Mucosa of rectum (tissue), 2 donors: ENCODE measurements at regions not wholly inside any gene's neighbourhood (a gene's known extent, or its start where the extent isn't known, plus 50 kb on each side); places are given as distances from the start of the nearest gene placed in this dataset.

Source experiments
- H3K27ac ChIP-seq, 2 donors: one replicate each; pipeline ENCODE4 v1.7.0; 2013; ENCODE audit warnings: inconsistent platforms in 2 of 2, low read depth in 2 of 2, low read length in 2 of 2
- H3K27me3 ChIP-seq, 2 donors: one replicate each; pipeline ENCODE4 v1.7.0; 2013; ENCODE audit warnings: low read length in 2 of 2; ENCODE audit not compliant: control insufficient read depth in 2 of 2, insufficient read depth in 2 of 2
- H3K36me3 ChIP-seq, 2 donors: one replicate each; pipeline ENCODE4 v1.7.0; 2013; ENCODE audit warnings: low read length in 2 of 2; ENCODE audit not compliant: control insufficient read depth in 2 of 2, insufficient read depth in 2 of 2
- H3K4me1 ChIP-seq, 2 donors: one replicate each; pipeline ENCODE4 v1.7.0; 2013; ENCODE audit warnings: low read length in 2 of 2, mild to moderate bottlenecking in 1 of 2; ENCODE audit not compliant: control insufficient read depth in 2 of 2, insufficient read depth in 2 of 2
- H3K4me3 ChIP-seq, 2 donors: one replicate each; pipeline ENCODE4 v1.7.0; 2013; ENCODE audit warnings: low read length in 2 of 2
- H3K9ac ChIP-seq, 2 donors: one replicate each; pipeline ENCODE4 v1.7.0; 2013; ENCODE audit warnings: low read length in 2 of 2, low read depth in 1 of 2, mild to moderate bottlenecking in 1 of 2
- H3K9me3 ChIP-seq, 2 donors: one replicate each; pipeline ENCODE4 v1.7.0; 2013; ENCODE audit warnings: low read length in 2 of 2; ENCODE audit not compliant: control insufficient read depth in 2 of 2
- donor health status: healthy.
- donor health status: Normal muscosa, but diverticular disease.

DNA sequence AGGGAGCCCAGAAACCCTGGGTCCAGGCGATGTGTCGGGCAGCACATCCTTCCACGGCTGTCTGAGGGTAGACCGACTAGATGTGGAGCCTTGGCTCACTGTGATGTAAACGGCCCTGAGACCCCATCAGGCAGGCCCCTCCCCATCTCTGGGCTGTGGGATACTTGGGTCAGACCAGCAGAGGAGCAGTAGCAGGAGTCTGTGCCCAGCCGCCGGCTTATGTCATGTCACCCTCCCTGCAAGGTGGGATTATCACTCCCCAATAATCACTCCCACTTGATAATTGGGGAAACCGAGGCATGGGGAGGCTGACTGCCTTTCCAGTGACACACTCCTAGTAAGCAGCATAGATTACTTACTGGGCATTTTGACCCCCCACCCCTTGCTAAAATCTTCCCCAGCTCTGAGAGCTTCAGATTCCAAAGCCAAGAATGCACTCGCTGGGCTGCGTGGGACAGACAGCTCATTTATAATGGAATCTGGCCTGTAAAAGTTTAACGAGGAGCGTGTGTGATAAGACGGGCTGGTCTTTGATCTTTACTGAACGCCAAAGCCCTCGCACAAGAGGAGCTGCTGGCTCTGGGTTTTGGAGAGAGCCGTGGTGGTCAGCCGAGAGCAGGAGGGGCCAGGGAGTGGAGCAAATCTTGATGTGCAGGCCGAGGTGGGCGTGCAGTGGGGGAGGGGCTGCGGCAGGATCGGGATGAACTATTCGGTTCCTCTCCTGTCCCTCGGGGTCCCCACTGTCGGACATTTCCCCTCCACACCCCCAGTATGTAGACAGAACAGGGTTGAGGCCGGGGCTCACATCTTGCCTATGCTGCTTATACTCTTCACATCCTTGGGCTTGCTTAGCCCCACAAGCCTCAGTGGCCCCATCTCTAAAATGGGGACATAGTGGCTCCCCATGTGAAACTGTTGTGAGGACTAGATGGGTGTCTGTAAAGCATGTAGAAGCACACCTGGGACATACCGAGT is 200.0 kb downstream of the GLI2 start:
- no peaks in the 10 kb centered on the region for H3K36me3 ChIP-seq
- H3K9me3 ChIP-seq, result no peaks in the 10 kb centered on the region
- peaks cover 31 to 50% of the 10 kb centered on the region in 2 donors for H3K4me1 ChIP-seq
- H3K27me3 ChIP-seq, result peaks cover 16 to 18% of the 10 kb centered on the region in 2 donors
- no peak overlapping the region for H3K9ac ChIP-seq
- H3K4me3 ChIP-seq, result peak overlapping the region; percentile 5 to 13
- H3K27ac ChIP-seq, result no peak overlapping the region

DNA sequence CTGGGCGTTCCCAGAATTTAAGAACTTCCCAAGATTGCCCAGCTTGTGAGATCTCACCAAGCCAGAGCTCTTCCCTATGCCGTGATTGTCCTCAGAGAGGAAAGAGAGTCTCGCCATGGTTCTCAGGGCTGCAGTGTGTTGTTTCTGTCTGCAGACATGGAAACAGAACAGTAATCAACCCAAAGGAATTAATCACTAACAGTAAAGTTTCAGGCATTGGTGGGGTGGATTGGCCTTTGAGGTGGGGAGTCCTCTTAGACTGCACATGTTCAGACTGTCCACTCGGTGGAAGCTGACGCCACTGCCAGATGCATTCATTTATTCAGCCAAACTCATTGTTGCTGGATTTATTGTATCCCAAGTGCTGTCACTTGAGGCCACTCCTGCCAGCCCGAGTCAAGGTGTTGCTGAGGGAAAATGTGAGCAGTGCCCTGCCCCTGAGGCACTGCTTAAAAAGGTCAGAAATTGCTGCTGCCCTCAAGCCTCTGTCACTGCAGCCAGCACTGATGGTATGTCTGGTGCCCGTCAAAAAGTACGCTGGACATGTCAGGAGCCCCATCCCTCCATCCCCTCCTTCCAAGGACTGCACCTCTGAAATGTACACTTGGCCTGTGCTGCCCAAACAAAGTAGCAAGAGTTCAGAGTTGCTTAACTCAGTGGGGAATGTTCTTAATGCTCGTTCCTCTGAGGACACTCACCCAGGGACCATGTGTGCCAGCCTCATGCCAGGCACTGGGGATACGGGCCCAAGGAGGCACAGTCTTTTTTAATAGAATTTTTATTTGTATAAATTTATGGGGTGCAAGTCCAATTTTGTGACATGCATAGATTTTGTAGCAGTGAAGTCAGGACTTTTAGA is 201.0 kb downstream of the GLI2 start:
- H3K27me3 ChIP-seq, result peaks cover 16 to 18% of the 10 kb centered on the region in 2 donors
- no peak overlapping the region for H3K27ac ChIP-seq
- no peaks in the 10 kb centered on the region for H3K36me3 ChIP-seq
- no peaks in the 10 kb centered on the region for H3K9me3 ChIP-seq
- no peak overlapping the region for H3K9ac ChIP-seq
- peaks cover 31 to 50% of the 10 kb centered on the region in 2 donors for H3K4me1 ChIP-seq
- no peak overlapping the region for H3K4me3 ChIP-seq

DNA sequence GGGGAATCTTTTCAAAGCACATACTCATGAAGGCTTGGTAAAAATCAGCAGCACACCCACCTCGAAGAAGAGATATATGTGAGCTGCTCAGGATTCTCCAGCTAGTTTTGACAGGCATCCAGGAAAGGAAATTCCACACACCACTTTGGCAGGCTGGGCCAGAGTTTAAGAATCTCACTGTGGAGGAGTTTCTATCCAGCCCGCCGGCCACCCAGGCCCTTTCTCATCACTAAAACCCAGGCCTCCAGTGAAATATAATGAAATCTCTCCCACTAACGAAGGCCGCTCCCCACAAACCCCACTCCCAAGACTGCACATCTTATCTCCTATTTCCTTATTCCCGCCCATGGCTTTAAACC is 202.0 kb downstream of the GLI2 start:
- H3K4me1 ChIP-seq, result peaks cover 31 to 50% of the 10 kb centered on the region in 2 donors
- no peaks in the 10 kb centered on the region for H3K36me3 ChIP-seq
- no peak overlapping the region for H3K9ac ChIP-seq
- peaks cover 16 to 22% of the 10 kb centered on the region in 2 donors for H3K27me3 ChIP-seq
- no peaks in the 10 kb centered on the region for H3K9me3 ChIP-seq
- H3K4me3 ChIP-seq, result no peak overlapping the region
- no peak overlapping the region for H3K27ac ChIP-seq

DNA sequence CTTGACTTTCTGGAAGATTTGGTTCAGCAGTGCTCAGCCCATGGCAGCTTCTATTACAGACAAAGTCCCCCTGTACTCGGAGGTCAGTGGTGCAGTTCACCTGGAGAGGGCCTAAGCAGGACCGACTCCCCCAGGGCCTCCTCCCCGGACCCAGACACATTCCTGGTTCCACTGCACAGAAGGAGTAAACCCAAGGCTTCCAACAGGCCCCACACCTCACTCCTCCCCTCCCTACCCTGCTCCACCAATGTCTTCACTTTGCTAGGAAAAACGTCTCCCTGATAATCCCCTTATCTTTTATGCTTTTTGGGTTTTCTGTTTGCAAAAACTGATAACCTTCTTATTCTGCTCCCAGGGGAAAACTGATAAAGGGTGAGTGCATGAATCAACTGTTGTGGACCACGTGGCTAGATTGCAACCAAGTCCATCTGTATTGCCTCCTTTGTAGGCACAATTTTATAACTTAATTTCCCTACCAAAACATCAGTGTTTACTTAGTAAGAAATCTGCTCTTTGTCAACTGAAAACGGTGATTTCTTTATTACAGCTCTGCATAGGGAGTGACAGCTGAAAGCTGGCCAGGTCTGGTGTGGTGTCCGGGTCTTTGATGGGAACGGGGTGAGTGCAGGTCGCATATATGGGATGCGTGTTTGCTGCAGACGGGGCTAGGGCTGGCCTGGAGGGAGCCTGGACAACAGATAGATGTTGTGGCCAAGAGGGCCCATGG is 202.5 kb downstream of the GLI2 start:
- no peak overlapping the region for H3K4me3 ChIP-seq
- no peak overlapping the region for H3K27ac ChIP-seq
- peaks cover 14 to 26% of the 10 kb centered on the region in 2 donors for H3K27me3 ChIP-seq
- H3K4me1 ChIP-seq, result peaks cover 31 to 45% of the 10 kb centered on the region in 2 donors
- no peaks in the 10 kb centered on the region for H3K36me3 ChIP-seq
- H3K9me3 ChIP-seq, result no peaks in the 10 kb centered on the region
- no peak overlapping the region for H3K9ac ChIP-seq

DNA sequence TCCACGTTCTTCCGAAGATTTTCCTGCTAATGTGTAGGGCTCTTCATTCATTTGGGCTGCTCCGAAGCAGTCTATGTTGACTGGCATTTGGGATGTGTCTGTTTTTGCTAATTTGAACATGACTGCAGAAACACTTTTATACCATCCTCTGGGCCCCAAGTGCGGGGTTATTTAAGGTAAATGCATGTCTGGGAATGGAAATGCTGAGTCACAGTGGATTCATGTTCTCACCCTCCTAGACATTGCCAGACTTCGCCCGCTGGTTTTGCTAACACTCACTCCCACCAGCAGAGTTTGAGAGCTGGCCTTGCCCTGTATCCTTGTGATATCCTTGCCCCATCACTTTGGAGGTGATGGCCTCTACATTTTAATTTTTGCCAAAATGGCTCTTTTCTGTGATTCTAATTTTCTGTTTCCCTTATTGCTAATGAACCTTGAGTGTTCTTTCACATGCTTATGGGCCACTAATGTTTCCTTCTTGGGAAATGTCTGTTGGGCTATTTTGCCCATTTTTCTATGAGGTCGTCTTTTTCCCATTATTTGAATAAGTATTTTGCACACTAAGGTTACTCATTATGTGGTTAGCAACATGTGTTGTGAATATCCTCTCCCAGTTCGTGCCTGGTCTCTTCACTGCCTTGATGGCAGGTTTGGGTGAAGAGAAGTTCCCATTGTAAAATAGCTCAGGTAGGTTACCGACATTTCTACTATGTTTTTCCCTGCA is 204.1 kb downstream of the GLI2 start:
- Histone ChIP-seq H3K27me3 (peaks cover 12 to 23% of the 10 kb centered on the region in 2 donors), H3K27ac (no peak overlapping the region), H3K9me3 (no peaks in the 10 kb centered on the region), H3K36me3 (no peaks in the 10 kb centered on the region), H3K9ac (no peak overlapping the region), H3K4me3 (no peak overlapping the region), H3K4me1 (peaks cover 19 to 31% of the 10 kb centered on the region in 2 donors)

DNA sequence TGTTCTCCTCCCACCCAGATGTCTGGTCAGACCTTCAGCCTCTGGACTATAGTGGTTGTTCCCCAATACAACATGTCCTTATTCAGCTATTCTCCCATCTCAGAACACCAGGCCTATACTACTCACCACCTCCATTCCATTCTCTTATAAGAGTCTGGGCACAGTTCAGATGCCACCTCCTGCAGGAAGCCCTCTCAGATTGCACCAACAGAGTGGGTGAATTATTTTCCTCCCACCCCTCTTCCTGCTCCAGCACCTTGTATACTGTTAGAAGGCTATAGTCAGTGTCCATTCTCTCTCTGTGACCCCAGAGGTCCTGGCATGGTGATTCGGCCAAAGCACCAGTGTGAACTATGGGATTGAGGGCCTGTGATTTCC is 204.6 kb downstream of the GLI2 start:
- H3K4me1 ChIP-seq, result peaks cover 13 to 27% of the 10 kb centered on the region in 2 donors

DNA sequence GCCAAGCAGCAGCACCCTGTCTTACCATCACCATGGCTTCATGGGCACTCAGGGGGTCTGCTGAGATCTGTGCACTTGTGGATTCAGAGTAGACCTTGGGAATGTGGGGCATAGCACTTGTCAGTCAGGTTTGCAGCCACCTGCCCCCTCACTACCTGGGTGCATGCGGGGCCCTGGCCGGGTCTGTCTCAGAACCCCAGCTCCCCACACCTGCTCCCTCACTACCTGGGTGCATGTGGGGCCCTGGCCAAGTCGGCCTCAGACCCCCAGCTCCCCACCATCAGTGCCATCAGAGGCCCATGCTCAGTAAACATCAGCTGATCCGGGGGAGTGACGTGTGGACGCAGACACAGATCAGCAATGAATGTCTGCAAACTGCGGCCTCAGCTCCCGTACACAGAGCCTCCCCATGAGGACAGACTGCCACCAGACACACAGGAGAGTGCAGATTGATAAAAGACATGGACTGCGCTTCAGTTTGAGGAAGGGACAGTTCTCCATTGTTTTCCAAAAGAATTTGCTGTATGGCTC is 205.1 kb downstream of the GLI2 start:
- no peaks in the 10 kb centered on the region for H3K36me3 ChIP-seq
- no peak overlapping the region for H3K27ac ChIP-seq
- H3K4me3 ChIP-seq, result no peak overlapping the region
- H3K4me1 ChIP-seq, result peaks cover 9 to 23% of the 10 kb centered on the region in 2 donors
- H3K9ac ChIP-seq, result no peak overlapping the region
- H3K9me3 ChIP-seq, result no peaks in the 10 kb centered on the region
- H3K27me3 ChIP-seq, result peaks cover 12 to 23% of the 10 kb centered on the region in 2 donors

More for the DNA sequence above, 204.6 kb downstream of the GLI2 start:
- H3K27me3 ChIP-seq, result peaks cover 12 to 23% of the 10 kb centered on the region in 2 donors
- H3K27ac ChIP-seq, result no peak overlapping the region
- H3K9ac ChIP-seq, result no peak overlapping the region
- H3K4me3 ChIP-seq, result no peak overlapping the region
- no peaks in the 10 kb centered on the region for H3K36me3 ChIP-seq
- no peaks in the 10 kb centered on the region for H3K9me3 ChIP-seq

DNA sequence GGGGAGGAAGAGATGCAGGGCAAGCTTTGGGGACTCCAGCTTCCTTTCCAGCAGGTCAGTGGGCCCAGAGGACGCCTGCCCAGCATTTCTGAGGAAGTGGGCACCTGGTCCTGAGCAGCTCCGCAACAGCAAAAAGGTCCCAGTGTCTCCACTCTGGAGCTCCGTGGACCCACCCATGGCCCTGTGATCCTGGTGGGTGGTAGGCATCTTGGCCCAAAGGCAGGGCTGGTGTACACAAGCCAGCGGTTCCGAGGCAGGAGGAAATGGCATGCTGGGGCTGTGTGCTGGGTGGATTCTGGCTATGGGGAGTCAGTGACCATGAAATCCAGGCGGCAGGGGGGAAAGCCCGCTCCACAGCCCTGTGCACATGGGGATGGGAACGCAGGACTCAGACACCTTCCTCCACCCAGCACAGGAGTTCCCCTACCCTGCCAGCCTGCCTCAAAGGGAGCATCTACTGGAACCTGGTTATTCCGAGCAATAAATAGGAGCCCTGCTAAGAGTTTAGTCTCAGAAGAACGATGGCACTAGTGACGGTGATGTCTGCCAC is 206.0 kb downstream of the GLI2 start:
- Histone ChIP-seq H3K36me3 (no peaks in the 10 kb centered on the region), H3K27ac (no peak overlapping the region), H3K4me1 (peaks cover 4 to 14% of the 10 kb centered on the region in 2 donors), H3K9ac (no peak overlapping the region), H3K9me3 (no peaks in the 10 kb centered on the region), H3K4me3 (no peak overlapping the region), H3K27me3 (peaks cover 9 to 23% of the 10 kb centered on the region in 2 donors)

DNA sequence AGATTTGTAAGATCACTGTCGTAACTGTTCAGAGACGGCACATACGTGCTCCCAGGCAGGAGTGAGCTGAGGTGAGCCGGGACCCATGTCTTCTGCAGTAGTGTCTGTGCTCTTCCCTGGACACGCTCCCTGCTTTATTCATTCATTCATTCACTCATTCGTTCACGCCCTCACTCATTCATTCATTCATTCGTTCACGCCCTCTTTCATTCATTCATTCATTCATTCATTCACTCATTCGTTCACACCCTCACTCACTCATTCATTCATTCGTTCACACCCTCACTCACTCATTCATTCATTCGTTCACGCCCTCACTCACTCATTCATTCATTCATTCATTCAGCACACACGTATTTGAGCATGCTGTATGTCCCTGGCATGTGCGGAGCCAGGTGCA is 207.0 kb downstream of the GLI2 start:
- H3K27me3 ChIP-seq, result peaks cover 6 to 23% of the 10 kb centered on the region in 2 donors
- H3K4me3 ChIP-seq, result no peak overlapping the region
- no peaks in the 10 kb centered on the region for H3K9me3 ChIP-seq
- peaks cover under 1 to 5% of the 10 kb centered on the region in 2 donors for H3K4me1 ChIP-seq
- H3K36me3 ChIP-seq, result no peaks in the 10 kb centered on the region
- no peak overlapping the region for H3K9ac ChIP-seq
- no peak overlapping the region for H3K27ac ChIP-seq
